ENCODE measurements at regions not wholly inside any gene's neighbourhood (a gene's known extent, or its start where the extent isn't known, plus 50 kb on each side); places are given as distances from the start of the nearest gene placed in this dataset.

- DNase-seq = no peak
Measured at GRCh38 chr14:31966896-31967668, 110.0 kb upstream of the ARHGAP5 start.

GRCh38 chr14:31967669-31967975, 109.5 kb upstream of the ARHGAP5 start:
- DNase-seq = no peak

- DNase-seq = no peak
Measured at GRCh38 chr14:31968107-31968810, 108.8 kb upstream of the ARHGAP5 start.

DNA sequence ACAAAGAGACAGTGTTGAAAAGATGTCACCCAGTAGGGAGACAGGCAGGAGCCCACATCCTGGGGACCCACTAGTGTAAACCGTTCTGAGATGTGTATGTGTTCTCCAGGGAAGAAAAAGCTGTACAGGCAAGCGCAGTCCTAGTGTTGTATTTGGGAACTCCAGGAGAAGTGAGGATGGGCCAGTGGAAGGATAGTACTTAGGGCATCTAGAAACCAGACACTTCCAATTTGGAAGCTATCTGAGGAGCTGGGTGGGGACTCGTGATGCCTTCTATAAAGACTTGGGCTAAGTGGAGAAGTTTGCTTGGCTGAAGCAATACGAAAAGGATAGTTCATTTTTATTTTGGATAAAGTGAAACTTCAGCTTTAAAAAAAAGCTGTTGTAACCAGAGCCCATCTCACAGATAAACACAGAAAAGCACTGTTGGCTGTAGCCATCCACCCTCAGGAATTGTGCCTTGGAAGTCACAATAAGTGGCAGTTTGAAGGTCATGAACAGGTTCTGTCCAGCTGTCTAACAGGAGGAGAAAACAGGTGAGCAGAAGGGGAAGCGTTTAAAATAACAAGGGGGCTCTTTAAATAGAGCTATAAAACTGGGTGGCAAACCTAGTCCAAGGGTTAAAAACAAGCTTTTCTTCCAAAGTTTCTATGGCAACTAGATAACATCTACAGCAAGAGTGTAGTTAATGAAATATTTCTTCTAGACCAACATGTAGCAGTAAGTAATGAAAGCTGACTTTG, 108.0 kb upstream of the ARHGAP5 start:
- no peak for DNase-seq

DNA sequence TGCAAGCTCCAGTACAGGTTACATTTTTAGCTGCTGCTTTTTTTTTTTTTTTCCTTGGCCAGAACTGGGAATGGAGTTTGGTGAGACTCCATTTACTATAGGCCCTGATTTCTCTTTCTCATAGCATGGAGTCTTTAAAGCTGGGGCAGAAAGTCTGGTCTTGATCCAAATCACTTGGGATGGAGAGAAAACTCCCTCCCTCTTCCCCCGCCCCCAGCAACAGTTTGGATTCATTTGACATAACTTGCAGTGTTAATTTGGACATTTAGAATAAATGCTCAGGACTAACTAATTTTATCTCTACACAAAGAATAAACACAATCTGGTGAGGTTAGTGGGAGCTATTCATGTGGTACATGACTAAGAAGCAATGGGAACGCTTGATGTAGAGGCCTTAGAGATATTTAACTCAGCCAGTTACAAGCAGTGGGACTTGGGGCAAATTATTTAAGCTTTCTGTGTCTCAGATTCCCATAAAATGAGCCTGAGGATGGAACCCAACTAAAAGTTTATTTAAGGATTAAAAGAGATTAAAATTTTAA, 107.3 kb upstream of the ARHGAP5 start:
- DNase-seq = no peak

DNA sequence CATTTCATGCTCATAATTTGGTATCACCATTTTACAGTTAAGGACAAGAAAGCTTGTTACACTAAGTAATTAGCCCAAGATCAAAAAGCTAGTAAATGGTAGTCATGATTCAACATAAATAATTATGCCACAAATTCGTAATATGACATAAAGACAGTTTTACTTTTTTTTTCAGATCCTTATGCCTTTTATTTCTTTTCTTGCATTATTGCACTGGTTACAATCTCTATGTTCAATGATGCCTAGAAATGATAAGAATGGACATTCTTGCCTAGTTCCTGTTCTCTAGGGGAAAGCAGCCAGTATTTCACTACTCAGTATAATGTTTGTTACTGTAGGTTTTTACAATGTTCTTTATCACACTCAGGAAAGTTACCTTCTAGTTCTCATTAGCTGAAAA, 106.4 kb upstream of the ARHGAP5 start:
- no peak for DNase-seq

- no peak for DNase-seq
Measured at GRCh38 chr14:31971612-31972011, 105.5 kb upstream of the ARHGAP5 start.

GRCh38 chr14:31977001-31977556, 100.0 kb upstream of the ARHGAP5 start:
- DNase-seq = no peak

DNA sequence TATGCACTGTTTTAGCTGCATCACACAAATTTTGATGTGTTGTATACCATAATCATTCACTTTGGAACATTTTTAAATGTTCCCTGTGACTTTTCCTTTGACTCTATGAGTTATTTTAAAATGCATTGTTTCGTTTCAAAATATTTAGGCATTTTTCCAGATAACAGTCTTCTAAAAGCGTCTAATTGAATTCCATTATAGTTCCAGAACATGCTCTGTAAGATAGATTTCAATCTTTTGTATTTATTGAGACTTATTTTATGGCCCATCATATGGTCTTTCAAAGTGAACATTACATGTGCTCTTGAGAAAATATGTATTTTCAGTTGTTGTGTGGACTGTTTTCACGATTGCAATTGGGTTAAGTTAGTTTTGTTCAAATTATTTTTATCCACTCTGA, 98.7 kb upstream of the ARHGAP5 start:
- DNase-seq = no peak

DNA sequence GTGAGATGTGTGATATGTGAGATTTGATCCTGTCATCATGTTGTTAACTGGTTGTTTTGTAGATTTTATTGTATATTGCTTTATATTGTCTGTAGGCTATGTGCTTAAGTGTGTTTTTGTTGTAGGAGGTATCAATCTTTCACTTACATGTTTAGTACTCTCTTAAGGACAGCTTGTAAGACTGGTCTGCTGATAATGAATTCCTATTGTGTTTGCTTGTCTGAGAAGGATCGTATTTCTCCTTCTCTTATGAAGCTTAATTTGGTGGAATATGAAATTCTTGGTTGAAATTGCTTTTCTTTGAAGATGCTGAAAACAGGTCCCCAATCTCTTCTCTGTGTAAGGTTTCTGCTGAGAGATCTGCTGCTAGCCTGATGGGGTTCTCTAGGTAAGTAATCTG, 94.5 kb upstream of the ARHGAP5 start:
- DNase-seq = no peak

- no peak for DNase-seq
Measured at GRCh38 chr14:31986405-31986804, 90.7 kb upstream of the ARHGAP5 start.

- no peak for DNase-seq
Measured at GRCh38 chr14:31987721-31988120, 89.4 kb upstream of the ARHGAP5 start.

DNA sequence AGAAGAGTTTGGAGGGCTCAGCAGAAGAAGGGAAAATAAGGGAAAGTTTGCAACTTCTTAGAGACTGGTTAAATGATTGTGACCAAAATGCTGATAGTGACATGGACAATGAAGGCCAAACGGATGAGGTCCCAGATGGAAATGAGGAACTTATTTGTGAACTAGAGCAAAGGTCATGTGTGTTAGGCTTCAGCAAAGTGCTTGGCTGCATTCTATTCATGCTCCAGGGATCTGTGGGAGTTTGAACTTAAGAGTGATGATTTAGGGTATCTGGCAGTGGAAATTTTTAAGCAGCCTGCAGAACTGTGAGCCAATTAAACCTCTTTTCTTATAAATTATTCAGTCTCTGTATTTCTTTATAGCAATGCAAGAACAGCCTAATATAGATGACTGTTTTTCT, 88.9 kb upstream of the ARHGAP5 start:
- DNase-seq = no peak

DNA sequence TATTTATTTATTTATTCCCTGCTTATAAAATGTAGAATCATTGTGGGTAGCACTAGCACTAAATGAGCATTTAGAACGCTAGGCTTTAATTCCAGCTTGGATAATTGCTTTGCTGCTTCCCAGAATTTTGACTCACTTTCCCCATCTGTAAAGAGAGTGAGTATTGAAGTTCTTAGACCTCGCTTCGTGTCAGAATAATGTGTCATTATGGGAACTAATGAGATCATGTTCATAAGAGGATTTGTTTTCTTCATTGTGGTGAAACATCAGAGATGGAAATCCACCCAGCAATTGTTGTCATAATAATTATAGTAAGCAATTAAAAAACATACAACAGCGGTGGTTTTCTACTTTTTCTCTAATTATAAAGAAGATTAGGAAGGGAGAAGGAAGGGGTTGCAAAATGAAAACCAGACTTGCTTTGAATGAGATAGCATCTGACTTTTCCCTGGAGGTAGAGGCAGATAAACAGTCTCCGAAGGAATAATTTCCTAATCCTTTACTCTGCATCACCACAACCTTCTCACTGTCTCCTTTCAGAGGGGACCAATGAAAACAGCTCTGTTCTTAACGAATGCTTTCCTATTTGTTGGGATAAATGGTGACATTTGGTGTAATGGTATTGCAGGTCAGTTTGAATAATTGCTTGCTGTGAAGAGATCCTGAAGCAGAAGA, 86.8 kb upstream of the ARHGAP5 start:
- DNase-seq = no peak

DNA sequence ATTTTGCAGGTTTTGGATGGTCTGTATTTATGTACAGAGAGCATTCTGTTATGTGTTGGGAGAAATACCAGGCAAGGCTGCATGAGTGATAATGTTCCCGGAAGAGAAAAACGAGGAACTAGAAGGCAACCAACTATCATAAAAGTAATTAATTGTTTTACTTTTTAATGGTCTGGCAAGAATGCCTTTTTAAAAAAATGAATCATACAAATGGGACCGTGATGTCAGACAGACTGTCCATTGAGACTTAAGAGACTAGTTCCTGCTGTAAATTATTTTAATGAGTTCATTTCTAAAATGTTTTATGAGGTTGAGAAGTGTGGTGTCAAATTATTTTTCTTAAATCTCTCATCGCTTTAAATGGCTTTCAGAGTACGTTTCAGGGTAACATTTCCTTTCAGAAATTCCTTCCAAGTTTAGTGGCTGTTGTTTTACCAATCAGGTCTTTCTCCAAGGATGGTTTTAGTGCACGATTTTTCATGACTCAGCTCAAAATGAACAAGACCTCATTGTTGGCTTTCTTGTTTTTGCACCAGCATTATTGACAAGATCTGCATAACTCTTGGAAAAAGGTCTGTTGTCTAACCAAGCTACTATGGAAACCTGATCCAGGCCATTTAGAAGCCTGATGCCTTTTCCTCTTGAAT, 86.1 kb upstream of the ARHGAP5 start:
- no peak for DNase-seq

- no peak for DNase-seq
Measured at GRCh38 chr14:31992011-31992447, 85.1 kb upstream of the ARHGAP5 start.

DNA sequence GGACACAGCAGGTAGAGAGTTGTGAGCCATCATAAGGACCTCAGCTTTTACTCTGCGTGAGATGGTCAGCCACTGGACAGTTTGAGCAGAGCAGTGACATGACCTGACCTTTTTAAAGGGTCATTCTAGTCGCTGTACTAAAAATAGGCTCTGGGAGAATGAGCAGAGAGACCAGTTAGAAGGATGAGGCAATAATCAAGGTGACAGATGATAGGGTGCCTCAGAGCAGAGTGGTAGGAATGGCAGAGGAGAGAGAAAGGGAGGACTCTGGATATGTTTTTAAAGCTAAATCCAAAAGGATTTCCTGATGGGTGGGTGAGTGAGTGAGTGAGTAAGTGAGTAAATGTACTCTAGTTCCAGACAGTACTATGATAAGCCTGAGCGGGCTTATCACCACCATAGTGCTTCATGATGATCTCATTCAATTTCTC, 83.6 kb upstream of the ARHGAP5 start:
- DNase-seq = no peak

- DNase-seq = no peak
Measured at GRCh38 chr14:31994391-31995033, 82.6 kb upstream of the ARHGAP5 start.

- DNase-seq = no peak
Measured at GRCh38 chr14:32003585-32003984, 73.5 kb upstream of the ARHGAP5 start.

DNA sequence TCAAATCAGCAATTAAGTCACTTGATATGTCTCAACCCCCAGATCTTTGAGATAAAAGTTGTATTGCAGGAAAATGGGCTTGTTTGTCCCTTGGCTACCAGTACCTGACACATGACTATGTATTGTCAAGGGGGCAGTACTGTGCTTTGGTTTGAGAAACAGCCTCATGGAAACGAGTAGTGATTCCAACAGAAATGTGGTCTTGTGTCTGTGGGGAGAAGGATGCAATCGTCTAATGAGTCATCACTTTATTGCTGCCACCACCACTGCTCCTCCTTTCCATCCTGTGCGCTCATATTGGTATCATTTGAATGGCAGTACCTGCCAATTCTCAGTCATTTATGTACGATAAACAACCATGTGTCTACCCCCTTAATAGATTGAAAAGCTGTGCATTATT, 72.8 kb upstream of the ARHGAP5 start:
- DNase-seq = no peak

DNA sequence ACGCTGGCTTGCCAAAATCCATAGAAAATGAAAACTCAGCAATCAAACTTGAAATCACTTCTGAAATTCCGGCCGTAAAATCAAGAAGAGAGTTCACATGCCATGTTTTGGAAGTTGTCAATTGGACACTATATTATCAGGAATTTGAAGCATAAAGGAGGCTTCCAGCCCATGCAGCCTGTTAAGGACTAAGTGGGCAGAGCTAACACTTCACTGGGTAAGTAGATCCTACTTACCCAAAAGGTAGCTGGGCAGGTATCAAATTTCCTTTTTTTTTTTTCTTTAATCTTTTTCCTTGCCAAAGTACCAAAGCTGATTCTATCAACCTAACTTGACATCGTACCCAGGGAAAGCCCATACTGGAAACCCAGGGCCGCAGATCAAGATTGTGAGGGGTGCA, 71.5 kb upstream of the ARHGAP5 start:
- no peak for DNase-seq

Data from stimulated activated CD4-positive, alpha-beta T cell treated with anti-CD3 and anti-CD28 coated beads, Interleukin-1b, Interleukin-23, amount 100 ng/mL, for 48 hours (primary cell).